Activated T-cell treated with anti-CD3 and anti-CD28 coated beads, Interleukin-2, amount 50 U/mL, for 1 hour (primary cell): ENCODE measurements at regions not wholly inside any gene's neighbourhood (a gene's known extent, or its start where the extent isn't known, plus 50 kb on each side); places are given as distances from the start of the nearest gene placed in this dataset.
"Not testable (repeated sequence)": the region's sequence is repeated elsewhere in the genome, so short reads cannot be mapped to it uniquely, and the experiment has no call there.

Source experiments
- DNase-seq: peaks from one replicate; pipeline ENCODE4 v3.0.0-alpha.2; 2020

DNA sequence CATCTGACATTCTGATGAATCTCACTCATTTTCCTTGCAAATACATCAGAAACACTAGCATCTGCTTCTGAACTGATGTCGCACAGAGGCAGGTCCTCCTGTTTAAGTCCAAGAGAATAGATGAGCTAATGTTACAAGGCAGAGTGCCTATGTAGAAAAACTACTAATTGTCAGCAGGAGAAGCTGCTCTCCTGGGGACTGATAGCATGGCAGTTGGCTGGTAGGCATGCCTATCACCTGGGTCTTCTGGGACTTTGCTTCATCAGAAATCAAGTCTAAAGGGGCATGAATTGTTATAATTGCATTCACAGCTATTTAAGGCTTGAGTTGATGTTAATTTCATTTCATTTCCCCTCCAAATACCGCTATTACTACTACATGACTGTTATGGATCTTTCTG is 457.2 kb downstream of the RAP2B start:
- DNase-seq: no peak

GRCh38 chr3:153621953-153622352 is 459.9 kb downstream of the RAP2B start:
- DNase-seq: no peak

DNA sequence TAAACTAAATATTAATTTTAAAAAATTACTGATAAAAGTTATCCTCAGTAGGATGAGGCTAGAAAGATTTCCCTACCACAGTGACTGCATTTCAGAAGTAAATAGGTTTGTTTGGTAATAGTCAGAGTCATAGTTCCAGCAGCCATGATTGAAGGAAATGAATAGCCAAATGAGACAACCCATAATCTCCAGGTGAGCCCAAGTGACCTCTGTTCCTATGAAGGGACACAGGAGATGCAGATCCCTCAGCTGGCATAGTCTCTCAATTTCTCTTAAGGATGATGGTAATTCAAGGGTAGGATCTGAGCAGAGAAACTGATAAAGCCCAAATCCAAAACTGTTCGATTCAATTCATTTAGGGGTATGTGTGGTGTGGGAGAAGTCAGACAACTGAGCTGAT is 461.8 kb downstream of the RAP2B start:
- no peak for DNase-seq

GRCh38 chr3:153624310-153625030 is 462.4 kb downstream of the RAP2B start:
- peak; percentile 22 for DNase-seq

- no peak for DNase-seq
Measured at GRCh38 chr3:153625506-153625905, 463.5 kb downstream of the RAP2B start.

DNA sequence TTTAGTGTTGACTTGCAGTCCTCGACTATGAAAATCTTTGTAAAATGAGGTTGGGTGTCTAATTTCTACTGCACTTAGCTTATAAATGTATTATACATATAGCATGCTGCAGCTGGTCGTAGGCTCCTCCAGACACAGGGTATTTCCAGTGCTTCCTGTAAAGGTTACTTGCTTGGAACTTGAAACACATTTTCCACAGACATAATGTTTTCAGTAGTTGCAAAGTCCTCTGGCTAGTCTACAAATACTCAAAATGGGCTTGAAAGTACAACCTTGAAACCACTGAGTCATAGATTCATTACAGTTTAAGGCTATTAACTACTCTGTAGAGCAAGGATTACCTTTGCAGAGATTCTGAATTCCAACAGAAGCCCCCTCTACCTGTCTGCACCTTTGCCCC is 464.1 kb downstream of the RAP2B start:
- no peak for DNase-seq

DNA sequence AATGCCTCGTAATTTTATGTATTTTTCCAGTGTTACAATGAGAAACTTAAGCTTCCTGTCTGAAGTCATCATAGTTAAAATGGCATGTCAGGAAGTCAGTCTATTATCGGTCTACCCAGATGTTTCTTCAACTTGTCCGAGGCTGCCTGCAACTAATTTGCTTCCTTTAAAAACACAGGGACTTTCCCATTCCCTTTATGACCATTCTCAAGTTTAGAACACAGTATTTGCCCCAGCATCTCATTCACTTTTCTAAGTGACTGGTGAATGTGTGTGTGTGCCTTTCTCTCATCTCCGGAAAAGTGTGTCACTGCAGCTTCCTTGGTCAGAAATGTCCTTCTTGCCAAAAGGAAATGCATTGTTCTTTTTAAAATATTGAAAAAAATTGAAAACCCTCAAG is 466.6 kb downstream of the RAP2B start:
- DNase-seq: no peak

GRCh38 chr3:153629148-153629547 is 467.1 kb downstream of the RAP2B start:
- no peak for DNase-seq

DNA sequence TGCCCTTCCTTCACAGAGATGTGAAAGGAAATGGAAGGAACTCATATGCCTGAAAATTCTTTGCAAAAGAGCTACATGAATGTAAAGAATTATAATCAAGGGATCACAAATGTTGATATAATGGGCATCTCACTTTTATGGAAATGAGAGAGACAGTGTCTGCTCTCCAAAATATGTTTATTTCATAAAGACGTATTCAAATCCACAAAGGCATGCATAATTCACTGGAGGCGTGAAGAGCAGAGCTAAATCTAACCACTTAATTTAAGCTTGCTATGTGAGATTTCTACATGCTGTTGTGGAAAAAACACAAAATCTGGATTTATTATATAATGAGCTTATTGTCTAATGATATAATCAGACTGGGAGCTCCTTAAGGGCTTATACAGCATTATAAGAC is 469.1 kb downstream of the RAP2B start:
- no peak for DNase-seq

DNA sequence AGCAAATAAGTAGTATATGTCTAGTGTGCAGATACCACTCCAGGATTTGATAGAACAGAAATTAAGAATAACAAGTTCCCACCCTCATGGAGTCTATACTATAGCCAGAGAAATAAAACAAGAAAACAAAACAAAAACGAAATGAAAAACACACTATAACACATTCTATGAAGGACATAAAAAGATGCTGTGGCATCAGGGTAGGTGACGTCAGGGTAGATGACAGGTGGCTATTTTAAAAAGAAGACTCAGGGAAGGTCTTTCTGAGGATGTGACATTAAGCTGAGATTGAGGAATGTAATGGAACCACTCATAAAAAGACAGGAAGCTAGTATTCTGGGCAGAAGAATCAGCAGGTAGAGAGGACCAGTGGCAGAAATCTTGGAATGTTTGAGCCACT is 469.6 kb downstream of the RAP2B start:
- DNase-seq: no peak

DNA sequence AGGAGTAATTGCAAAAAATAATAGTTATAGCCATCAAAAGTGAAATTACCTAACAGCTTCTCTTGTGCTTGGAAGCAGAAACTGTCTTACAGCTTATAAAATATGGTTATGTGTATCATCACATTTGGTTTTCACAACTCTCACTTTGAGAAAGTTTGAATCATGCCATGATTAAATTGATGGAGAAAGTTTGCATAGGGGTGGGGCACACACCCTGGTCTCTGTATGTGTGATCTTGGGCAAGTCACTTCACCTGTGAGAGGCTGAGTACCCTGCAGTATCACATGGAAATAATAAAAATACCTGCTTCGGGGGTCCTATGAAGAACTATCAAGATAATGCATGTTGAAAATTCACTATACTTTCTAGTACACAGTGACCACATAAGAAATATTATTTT is 471.4 kb downstream of the RAP2B start:
- no peak for DNase-seq

DNA sequence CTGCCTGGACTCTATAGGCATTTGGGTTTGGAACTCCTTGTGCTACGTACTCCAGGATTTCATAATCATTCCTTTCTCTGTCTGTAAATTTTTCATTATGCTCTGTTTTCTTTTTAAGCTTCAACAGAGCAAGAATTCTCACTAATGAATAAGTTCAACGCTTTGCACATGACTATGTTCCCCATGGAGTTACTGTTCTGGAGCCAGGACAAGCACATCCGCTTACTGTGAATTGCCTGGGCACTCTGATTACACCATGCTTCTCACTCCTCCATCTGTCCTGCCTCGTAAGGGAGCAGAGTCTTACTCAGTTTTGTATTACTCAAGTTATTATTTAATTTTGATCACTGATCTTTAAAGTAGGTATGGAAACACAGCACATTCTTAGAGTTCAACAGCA is 472.7 kb downstream of the RAP2B start:
- DNase-seq: no peak

DNA sequence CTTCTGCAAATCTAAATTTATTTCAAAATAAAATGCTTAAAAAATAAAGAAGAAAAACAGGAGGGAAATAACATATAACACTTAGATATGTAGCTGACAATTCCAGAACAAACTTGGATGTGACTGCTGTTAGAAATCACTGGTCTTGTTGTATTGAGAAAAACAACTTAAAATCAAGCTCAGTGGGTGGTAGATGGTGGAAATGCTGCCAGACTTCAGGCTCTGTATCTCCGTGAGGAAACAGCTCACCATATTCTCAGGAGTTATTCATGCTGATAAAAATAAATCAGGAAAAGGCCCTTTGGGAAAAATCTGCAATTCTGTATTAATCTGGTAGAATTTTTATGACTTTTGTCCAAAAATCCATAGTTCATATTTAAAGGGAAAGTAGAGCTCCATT is 477.6 kb downstream of the RAP2B start:
- DNase-seq: no peak

DNA sequence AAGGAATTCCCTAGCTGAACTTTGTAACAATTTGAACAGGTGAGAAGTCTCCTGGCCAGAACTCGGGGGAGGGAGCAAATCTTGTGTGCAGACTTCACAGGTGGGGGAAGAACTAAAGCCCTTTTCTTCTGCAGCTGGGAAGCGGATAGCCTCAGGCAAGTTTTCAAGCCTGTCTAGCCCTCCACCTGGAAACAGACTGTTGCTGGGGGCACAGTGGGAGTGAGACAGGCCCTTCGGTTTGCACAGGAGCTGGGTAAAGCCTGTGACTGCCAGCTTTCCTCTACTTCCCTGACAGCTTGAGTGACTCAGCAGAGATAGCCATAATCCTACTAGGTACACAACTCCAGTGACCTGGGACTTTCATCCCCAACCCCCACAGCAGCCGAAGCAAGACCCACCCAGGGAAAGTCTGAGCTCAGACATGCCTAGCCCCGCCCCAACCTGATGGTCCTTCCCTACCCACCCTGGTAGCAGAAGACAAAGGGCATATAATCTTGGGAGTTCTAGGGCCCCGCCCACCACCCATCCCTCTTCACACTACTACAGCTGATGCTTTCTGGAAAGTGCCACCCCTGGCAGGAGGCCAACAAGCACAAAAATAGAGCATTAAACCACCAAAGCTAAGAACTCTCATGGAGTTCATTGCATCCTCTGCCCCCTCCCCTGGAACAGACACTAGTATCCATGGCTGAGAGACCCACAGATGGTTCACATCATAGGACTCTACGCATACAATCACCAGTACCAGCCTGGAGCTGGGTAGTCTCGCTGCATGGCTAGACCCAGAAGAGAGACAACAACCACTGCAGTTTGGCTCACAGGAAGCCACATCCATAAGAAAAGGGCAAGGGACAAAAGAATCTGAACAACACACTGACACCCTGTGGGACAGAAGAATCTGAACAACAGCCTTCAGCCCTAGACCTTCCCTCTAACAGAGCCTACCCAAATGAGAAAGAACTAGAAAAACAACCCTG is 479.0 kb downstream of the RAP2B start:
- no peak for DNase-seq

DNA sequence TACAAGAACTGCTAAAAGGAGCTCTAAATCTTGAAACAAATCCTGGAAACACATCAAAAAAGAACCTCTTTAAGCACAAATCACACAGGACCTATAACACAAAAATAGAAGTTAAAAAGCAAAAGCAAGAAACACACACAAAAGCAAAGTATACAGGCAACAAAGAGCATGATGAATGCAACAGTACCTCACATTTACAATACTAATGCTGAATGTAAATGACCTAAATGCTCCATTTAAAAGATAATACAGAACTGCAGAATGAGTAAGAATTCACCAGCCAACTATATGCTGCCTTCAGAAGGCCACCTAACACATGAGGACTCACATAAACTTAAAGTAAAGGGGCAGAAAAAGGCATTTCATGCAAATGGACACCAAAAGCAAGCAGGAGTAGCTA is 478.6 kb upstream of the ARHGEF26 start:
- not testable (repeated sequence) for DNase-seq

DNA sequence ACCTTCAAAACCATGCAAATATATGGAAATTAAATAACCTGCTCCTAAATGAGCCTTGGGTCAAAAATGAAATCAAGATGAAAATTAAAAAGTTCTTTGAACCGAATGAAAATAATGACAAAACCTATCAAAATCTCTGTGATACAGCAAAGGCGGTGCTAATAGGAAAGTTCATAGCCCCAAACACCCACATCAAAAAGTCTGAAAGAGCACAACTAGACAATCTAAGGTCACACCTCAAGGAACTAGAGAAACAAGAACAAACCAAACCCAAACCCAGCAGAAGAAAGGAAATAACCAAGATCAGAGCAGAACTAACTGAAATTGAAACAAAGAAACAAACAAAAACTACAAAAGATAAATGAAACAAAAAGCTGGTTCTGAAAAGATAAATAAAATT is 477.7 kb upstream of the ARHGEF26 start:
- not testable (repeated sequence) for DNase-seq

- DNase-seq: no peak
Measured at GRCh38 chr3:153649286-153649839, 471.8 kb upstream of the ARHGEF26 start.

DNA sequence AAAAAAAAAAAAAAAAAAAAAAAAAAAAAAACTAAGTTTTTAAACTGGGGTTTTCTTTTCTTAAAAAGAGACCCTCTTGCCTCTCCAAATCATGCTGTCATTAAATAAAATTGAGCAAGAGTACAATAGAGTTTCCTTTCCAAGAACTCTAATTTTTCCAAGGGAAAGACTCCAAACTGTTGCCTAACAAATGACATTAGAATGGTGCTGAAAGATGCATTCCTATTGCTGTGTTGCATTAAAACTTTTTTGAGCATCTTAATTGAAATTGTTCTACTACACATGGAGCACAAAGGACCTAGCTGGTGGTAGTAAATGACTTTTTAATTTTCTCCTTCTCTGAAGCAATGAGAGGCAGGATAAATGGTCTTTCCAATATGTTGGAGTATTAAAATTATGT is 469.1 kb upstream of the ARHGEF26 start:
- DNase-seq: no peak

GRCh38 chr3:153657046-153657445 is 464.1 kb upstream of the ARHGEF26 start:
- DNase-seq: no peak

- DNase-seq: no peak
Measured at GRCh38 chr3:153657461-153657860, 463.7 kb upstream of the ARHGEF26 start.

DNA sequence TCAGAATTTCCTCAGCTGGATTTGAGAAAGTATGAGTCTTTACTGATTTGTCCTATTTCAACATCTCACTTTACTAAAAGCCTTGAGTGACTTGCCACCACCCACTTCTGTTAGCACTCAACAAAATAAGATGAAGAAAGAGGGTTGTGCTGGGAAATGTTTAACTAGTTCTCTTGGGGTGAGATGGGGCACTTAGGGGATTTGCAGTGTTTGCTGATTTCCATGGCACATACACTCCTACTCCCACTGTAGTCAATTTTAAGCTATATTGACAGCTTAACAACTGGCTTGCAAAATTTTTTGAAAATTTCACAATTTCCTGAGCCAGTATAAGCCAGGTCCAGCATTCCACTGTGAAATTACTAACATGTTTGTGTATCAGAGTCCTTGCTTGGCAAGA is 463.1 kb upstream of the ARHGEF26 start:
- DNase-seq: no peak

- DNase-seq: no peak
Measured at GRCh38 chr3:153666991-153667740, 454.0 kb upstream of the ARHGEF26 start.

- DNase-seq: no peak
Measured at GRCh38 chr3:153669527-153669926, 451.7 kb upstream of the ARHGEF26 start.
